Skeletal muscle satellite cell (primary cell): ENCODE measurements at regions not wholly inside any gene's neighbourhood (a gene's known extent, or its start where the extent isn't known, plus 50 kb on each side); places are given as distances from the start of the nearest gene placed in this dataset.
"Not testable (repeated sequence)": the region's sequence is repeated elsewhere in the genome, so short reads cannot be mapped to it uniquely, and the experiment has no call there.

Source experiments
- H3K27me3 ChIP-seq: 2 replicates; pipeline ENCODE4 v1.7.0; 2013; ENCODE audit warnings: low read length; ENCODE audit not compliant: control insufficient read depth, insufficient read depth
- H3K36me3 ChIP-seq: 2 replicates; pipeline ENCODE4 v1.7.0; 2013; ENCODE audit warnings: mild to moderate bottlenecking, control low read depth, low read length; ENCODE audit not compliant: insufficient read depth
- H3K4me1 ChIP-seq: 2 replicates; pipeline ENCODE4 v1.7.0; 2013; ENCODE audit warnings: low read length; ENCODE audit not compliant: control insufficient read depth, insufficient read depth
- H3K4me2 ChIP-seq: 2 replicates; pipeline ENCODE4 v1.7.0; 2013; ENCODE audit warnings: mild to moderate bottlenecking, low read length
- H3K4me3 ChIP-seq: 2 replicates; pipeline ENCODE4 v1.7.0; 2013; ENCODE audit warnings: low read length
- H3K9ac ChIP-seq: 2 replicates; pipeline ENCODE4 v1.7.0; 2013; ENCODE audit warnings: mild to moderate bottlenecking, low read depth, low read length, moderate library complexity
- H3K9me3 ChIP-seq: replicated peaks from 2 replicates; pipeline ENCODE4 v1.7.0; 2013; ENCODE audit warnings: mild to moderate bottlenecking, control low read depth, low read length

DNA sequence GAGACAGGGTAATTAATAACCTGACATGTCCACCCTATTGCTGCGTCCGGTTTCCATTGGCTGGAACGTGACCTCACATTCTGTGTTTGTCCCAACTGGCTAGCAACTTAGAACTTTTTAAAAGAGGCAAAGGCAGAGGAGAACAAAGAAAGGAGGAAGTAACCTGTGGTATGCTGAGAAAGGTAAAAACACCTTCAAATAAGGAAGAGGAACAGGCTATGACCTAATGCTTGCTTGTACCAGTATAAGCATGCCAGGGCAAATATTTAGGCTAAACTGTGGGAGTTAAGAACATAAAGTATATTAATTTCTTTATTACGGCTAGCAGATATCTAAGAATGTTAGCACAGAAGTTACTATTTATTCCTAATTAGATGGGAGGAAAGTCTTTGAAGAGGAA lies 87.3 kb upstream of the MAP10 start:
- not testable (repeated sequence) for H3K27me3 ChIP-seq, H3K9ac ChIP-seq, H3K4me3 ChIP-seq, H3K36me3 ChIP-seq, H3K4me1 ChIP-seq, H3K4me2 ChIP-seq, H3K9me3 ChIP-seq

DNA sequence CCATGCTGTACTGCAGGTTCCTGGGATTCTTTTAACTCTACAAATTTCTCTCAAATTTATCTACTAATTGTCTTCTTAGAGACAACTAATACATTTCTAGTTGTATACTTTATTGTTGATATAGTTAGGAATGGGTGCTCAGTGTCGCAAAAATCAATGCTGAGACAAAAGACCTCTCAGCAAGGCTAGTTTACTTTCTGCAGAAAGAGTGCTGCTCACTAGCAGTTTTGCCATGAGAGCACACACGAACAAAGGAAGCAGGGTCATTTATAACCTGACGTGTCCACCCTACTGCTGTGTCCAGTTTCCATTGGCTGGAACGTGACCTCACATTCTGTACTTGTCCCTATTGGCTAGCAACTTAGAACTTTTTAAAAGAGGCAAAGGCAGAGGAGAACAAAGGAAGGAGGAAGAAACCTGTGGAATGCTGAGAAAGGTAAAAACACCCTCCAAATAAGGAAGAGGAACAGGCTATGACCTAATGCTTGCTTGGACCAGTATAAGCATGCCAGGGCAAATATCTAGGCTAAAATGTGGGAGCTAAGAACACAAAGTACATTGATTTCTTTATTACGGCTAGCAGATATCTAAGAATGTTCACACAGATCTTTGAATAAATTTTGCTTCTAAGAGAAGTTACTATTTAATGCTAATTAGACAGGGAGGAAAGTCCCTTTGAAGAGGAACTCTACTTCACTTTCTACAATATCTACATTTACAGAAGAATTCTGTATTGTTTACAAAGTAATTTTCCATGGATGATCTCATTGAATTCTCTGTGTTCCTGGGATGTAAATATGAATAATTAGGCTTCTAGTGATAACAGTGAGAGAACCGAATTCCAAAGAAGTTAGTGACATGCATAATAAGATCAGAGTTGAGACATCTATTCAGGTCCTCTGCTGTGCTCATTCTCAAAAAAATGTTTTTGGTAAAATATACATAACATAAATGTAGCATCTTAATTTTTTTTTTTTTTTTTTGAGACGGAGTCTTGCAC lies 86.0 kb upstream of the MAP10 start:
- Histone ChIP-seq H3K9me3 (no peaks in the 10 kb centered on the region), H3K4me3 (no peak overlapping the region), H3K4me2 (no peak overlapping the region), H3K27me3 (no peaks in the 10 kb centered on the region), H3K4me1 (no peaks in the 10 kb centered on the region), H3K9ac (no peak overlapping the region), H3K36me3 (no peaks in the 10 kb centered on the region)

DNA sequence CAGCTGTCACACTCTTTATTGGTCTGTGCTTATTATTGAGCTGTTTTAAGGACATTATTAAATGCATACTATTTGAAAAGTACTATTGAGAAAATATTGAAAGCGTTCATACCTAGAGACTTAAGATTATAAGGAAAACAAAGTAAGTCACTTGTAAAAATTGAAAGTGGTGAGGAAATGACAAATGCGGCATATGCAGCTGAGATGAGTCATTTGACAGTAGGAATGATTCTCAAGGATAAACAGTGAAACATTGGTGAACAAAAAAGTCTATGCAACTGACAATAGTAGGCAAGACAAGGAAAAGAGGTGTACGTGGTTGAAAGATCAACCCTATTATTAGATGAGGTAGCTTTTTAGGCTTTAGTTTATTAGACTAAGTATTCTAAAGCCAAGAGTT lies 82.6 kb upstream of the MAP10 start:
- H3K9me3 ChIP-seq, result no peaks in the 10 kb centered on the region

DNA sequence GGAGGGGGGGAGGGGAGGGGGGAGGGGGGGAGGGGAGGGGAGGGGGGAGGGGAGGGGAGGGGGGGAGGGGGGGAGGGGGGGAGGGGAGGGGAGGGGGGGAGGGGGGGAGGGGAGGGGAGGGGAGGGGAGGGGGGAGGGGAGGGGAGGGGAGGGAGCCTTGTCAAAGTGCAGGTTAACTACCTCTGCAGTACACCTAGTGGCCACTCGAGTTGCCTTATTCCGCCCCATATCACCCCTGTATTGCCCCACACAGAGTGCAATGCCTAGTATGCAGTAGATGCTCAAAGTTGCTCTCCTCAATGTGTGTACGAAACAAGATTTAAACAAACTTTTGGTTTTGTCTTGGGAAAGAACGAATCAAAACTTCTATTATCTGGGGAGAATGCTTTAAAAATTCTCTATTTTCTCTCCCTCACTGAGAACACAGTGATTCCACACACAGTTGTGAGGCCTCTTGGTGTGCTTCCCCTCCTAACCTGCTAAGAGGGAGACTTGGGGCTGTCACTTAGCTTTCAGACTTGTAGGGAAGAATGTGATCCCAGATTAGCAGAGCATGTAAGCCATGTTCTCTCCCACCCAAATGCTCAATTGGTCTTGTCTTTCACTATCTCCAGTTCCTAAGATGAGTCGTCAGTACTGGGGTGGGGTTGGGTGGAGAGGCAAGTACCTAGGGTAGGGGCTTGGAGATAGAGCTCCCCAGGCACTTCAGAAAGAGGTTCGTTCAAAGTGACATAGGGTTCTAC lies 79.7 kb upstream of the MAP10 start:
- no peak overlapping the region for H3K4me2 ChIP-seq
- H3K27me3 ChIP-seq, result no peaks in the 10 kb centered on the region
- H3K4me3 ChIP-seq, result no peak overlapping the region
- no peak overlapping the region for H3K9ac ChIP-seq
- no peaks in the 10 kb centered on the region for H3K9me3 ChIP-seq
- no peaks in the 10 kb centered on the region for H3K36me3 ChIP-seq
- H3K4me1 ChIP-seq, result no peaks in the 10 kb centered on the region

More for the DNA sequence above, 82.6 kb upstream of the MAP10 start:
- Histone ChIP-seq H3K36me3 (no peaks in the 10 kb centered on the region), H3K4me1 (no peaks in the 10 kb centered on the region), H3K27me3 (no peaks in the 10 kb centered on the region), H3K4me2 (no peak overlapping the region), H3K4me3 (no peak overlapping the region), H3K9ac (no peak overlapping the region)

DNA sequence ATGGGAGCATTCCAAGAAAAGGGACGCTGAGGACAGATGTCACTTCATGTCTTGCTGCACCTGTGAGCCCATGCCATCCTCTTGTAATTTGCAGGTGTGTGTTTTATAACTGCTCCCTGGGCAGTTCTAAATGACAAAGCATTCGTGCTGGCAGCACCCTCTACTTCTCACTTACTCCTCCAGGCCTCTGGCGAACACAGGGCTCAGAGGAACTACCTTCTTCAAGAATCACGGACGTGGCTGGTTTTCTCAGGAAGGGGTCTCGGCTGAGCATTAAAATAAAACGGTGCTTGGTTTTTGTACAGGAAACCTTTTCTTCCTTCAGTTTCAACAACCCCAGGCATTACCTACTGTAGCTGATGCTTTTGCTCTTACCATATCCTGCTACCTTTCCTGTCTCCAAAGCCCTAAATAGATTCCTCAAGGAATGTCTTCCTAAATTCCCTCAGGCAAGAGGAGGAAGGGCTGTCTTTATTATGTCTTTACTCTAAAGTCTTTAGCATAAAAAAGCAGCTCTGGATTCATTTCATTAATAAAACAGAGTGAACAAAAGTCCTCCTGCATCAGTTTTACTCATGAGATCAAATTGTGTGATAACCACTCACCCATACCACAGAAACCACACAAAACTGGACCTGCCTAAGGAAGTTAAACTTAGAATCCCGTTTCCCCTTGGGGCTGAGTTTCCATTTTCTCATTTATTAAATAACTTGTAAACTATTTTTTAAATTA lies 79.0 kb upstream of the MAP10 start:
- no peaks in the 10 kb centered on the region for H3K9me3 ChIP-seq
- no peak overlapping the region for H3K4me2 ChIP-seq
- H3K27me3 ChIP-seq, result no peaks in the 10 kb centered on the region
- H3K9ac ChIP-seq, result no peak overlapping the region
- no peak overlapping the region for H3K4me3 ChIP-seq
- no peaks in the 10 kb centered on the region for H3K36me3 ChIP-seq
- H3K4me1 ChIP-seq, result no peaks in the 10 kb centered on the region

DNA sequence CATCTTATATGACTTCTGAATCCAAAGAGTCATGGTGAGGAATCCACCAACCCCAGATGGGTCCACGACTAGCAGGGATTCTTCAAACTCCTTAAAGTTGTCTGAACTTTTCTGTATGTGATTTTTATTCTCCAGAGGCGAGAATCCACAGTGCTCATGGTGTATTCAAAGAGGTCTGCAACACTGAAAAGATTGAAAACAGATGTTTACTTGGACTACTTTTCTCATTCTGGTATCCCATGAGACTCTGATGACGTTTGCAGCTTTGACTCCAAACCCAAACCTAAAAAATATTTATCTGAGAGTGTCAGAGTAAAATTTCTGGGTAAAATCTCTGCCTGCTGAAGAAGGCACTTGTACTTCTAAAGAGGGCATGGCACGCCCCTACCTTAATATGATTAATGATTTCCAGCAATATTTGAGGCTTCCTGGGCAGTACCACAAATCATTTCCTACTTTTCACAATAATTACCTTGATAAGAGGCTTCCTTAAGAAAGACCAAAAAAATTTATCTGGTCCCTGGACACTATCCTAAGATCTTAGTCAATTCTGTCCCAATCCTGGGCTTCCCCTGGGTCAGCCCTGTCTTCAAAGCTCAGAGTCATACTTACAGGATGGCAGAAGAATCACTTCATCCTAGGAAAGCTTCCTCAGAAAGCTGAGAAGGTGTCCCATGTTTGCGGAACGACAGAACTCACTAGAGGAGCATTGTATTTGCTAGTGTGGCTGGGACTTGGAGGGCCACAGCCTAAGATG lies 76.5 kb upstream of the MAP10 start:
- Histone ChIP-seq H3K9ac (no peak overlapping the region), H3K4me2 (no peak overlapping the region), H3K9me3 (no peaks in the 10 kb centered on the region), H3K4me1 (no peaks in the 10 kb centered on the region), H3K4me3 (no peak overlapping the region), H3K27me3 (no peaks in the 10 kb centered on the region), H3K36me3 (no peaks in the 10 kb centered on the region)

DNA sequence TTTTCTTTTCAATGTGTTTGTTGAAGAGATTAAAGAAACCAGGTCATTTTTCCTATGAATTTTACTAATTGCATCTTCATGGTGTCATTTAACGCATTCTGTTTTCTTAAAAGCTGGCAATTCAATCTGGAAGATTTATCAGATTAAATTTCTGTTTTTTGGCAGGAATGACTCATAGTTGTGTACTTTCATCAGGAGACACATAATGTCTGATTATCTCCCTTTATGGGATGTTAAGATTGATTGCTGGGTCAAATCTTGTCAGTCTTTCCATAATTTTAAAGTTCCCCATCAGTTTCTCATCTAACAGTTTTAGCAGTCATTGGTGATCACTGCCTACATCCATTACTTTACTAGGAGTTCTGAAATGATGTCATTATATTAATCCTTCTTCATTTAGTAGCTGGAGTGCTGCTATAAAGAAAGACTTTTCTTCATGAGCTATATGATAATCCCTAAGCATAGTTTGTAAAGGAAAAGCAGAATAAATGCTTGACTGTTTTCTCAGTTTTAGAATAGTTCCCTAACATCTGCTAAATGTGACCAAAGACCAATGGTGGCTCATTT lies 72.8 kb upstream of the MAP10 start:
- Histone ChIP-seq H3K36me3 (no peaks in the 10 kb centered on the region), H3K27me3 (no peaks in the 10 kb centered on the region), H3K4me1 (no peaks in the 10 kb centered on the region), H3K4me3 (no peak overlapping the region), H3K9me3 (no peaks in the 10 kb centered on the region), H3K9ac (no peak overlapping the region), H3K4me2 (no peak overlapping the region)

DNA sequence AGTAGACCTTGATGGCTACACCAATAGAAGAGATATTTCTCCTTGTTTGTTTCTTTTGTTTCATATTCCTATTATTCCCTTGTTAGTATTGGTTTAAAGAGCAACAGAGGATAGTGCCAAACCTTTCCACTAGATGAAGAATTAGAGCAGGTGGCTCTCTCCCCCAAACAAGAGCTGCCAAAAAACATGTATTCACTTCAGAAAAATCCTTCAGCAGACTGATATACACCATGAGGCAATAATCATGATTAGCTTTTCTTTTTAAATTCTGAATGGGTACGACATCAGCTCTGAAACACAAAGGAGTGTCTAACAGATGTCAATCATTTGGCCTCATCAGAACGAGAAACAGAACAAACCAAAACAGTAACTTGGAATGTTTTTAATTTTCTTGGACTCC lies 67.3 kb upstream of the MAP10 start:
- no peaks in the 10 kb centered on the region for H3K36me3 ChIP-seq
- H3K9me3 ChIP-seq, result no peaks in the 10 kb centered on the region
- no peak overlapping the region for H3K9ac ChIP-seq
- no peak overlapping the region for H3K4me2 ChIP-seq
- H3K4me1 ChIP-seq, result no peaks in the 10 kb centered on the region
- H3K27me3 ChIP-seq, result no peaks in the 10 kb centered on the region
- H3K4me3 ChIP-seq, result no peak overlapping the region

DNA sequence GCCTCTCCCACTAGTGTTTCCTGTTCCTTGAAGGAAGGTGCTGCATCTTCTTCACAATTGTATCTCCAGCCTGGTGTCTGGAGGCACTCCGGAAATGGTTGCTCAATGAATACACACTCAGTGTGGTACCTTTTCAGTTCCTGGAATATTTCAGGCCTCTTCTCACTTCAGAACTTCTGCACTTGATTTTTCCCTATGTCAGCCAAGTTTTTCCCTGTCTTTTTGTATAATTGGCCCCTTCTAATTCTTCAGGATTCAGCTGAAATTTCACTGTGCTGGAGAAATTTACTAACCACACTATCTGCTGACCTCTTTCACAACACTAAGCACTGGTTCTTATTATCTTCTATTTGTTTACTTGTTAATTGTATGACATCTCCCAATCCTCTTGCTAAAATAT lies 61.2 kb upstream of the MAP10 start:
- Histone ChIP-seq H3K36me3 (no peaks in the 10 kb centered on the region), H3K9me3 (no peaks in the 10 kb centered on the region), H3K4me1 (peaks cover 5% of the 10 kb centered on the region), H3K4me3 (no peak overlapping the region), H3K27me3 (no peaks in the 10 kb centered on the region), H3K9ac (no peak overlapping the region), H3K4me2 (no peak overlapping the region)

DNA sequence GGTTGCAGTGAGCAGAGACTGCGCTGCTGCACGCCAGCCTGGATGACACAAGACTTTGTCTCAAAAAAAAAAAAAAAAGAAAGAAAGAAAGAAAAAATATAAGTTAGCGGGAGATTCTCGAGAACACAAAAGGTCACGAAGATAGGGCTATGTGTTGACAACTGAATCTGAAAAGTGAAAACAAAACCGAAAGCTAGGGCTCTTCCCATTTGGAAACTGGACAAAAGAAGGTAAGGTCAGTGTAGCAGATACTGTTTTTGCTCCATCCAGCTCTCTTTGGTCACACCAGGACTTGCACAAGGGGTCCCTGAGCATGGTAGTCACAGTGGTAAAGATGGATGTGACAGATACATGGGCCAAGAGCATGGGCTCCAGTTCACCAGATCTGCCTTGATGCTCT lies 60.4 kb upstream of the MAP10 start:
- no peaks in the 10 kb centered on the region for H3K36me3 ChIP-seq
- H3K4me1 ChIP-seq, result peaks cover 5% of the 10 kb centered on the region
- H3K4me3 ChIP-seq, result no peak overlapping the region
- no peaks in the 10 kb centered on the region for H3K9me3 ChIP-seq
- no peaks in the 10 kb centered on the region for H3K27me3 ChIP-seq
- H3K4me2 ChIP-seq, result no peak overlapping the region
- H3K9ac ChIP-seq, result no peak overlapping the region
